H1 (cell line): ENCODE measurements at regions not wholly inside any gene's neighbourhood (a gene's known extent, or its start where the extent isn't known, plus 50 kb on each side); places are given as distances from the start of the nearest gene placed in this dataset.

ENCODE experiments used
- CTCF ChIA-PET: fragments of 300-600 bp; sonication (Branson Sonifier 250); formaldehyde crosslinking; loops from one replicate; lab custom pipeline; 2021; ENCODE audit not compliant: partially characterized antibody; lab: Charles Lee
- POLR2A ChIA-PET: fragments of 300-600 bp; sonication (Branson Sonifier 250); formaldehyde crosslinking; loops from one replicate; lab custom pipeline; 2021; ENCODE audit warnings: inconsistent platforms; ENCODE audit not compliant: partially characterized antibody; lab: Charles Lee
- DNase-seq, 2 experiments: peaks; one replicate each; pipeline versions ENCODE4 v3.0.0 to v3.0.0-alpha.2; 2010 to 2022; ENCODE audit warnings: low spot score in 2 of 2, low read depth in 1 of 2, mixed read lengths in 1 of 2
- FAIRE-seq: peaks from 2 replicates; lab custom pipeline; 2011; peaks lifted over from hg19 to GRCh38; lab: Jason Lieb, UNC
- H2AFZ ChIP-seq: 2 replicates; pipeline ENCODE4 v1.8.1; 2012; ENCODE audit warnings: low read length, inconsistent platforms
- H2AK5ac ChIP-seq: 2 replicates; pipeline ENCODE4 v1.6.1; 2013; ENCODE audit warnings: low read depth, low read length
- H2BK120ac ChIP-seq: replicated peaks from 2 replicates; pipeline ENCODE3; 2013; ENCODE audit warnings: low read depth, low read length, inconsistent platforms
- H2BK12ac ChIP-seq: 2 replicates; pipeline ENCODE4 v1.6.1; 2013; ENCODE audit warnings: low read depth, low read length
- H2BK15ac ChIP-seq: 2 replicates; pipeline ENCODE4 v1.6.1; 2013; ENCODE audit warnings: low read length
- H2BK20ac ChIP-seq: 2 replicates; pipeline ENCODE4 v1.6.1; 2013; ENCODE audit warnings: low read length
- H2BK5ac ChIP-seq: 2 replicates; pipeline ENCODE4 v1.6.1; 2013; ENCODE audit warnings: low read depth, low read length
- H3K14ac ChIP-seq: 2 replicates; pipeline ENCODE4 v1.6.1; 2013; ENCODE audit warnings: inconsistent platforms; ENCODE audit not compliant: insufficient read length
- H3K18ac ChIP-seq: 2 replicates; pipeline ENCODE4 v1.6.1; 2013; ENCODE audit warnings: low read length; ENCODE audit errors: extremely low read depth
- H3K23ac ChIP-seq: 2 replicates; pipeline ENCODE4 v1.6.1; 2013; ENCODE audit warnings: inconsistent platforms; ENCODE audit not compliant: insufficient read length
- H3K23me2 ChIP-seq: 2 replicates; pipeline ENCODE4 v1.6.1; 2013; ENCODE audit warnings: low read depth, low read length
- H3K27ac ChIP-seq: 2 replicates; pipeline ENCODE4 v1.6.1; 2011; ENCODE audit warnings: low read depth, low read length, inconsistent platforms
- H3K27me3 ChIP-seq, 4 experiments: replicated peaks in 1 of 4; 1 replicate in 1 of 4; 2 replicates in 3 of 4; pipeline versions ENCODE4 v1.6.1 to v1.8.1; 2011 to 2013; ENCODE audit warnings: low read length in 3 of 4, mild to moderate bottlenecking in 3 of 4, inconsistent platforms in 2 of 4, mixed read lengths in 2 of 4, moderate library complexity in 1 of 4; ENCODE audit not compliant: control insufficient read depth in 3 of 4, insufficient read depth in 3 of 4; ENCODE audit errors: extremely low read depth in 1 of 4
- H3K36me3 ChIP-seq, 4 experiments: 2 replicates each; pipeline versions ENCODE4 v1.6.1 to v1.8.1; 2011 to 2013; ENCODE audit warnings: mild to moderate bottlenecking in 4 of 4, low read length in 3 of 4, moderate library complexity in 2 of 4, control low read depth in 1 of 4, inconsistent platforms in 1 of 4; ENCODE audit not compliant: insufficient read depth in 4 of 4, control insufficient read depth in 2 of 4
- H3K4ac ChIP-seq: replicated peaks from 2 replicates; pipeline ENCODE3; 2013; ENCODE audit warnings: low read length, low read depth, mixed read lengths, inconsistent platforms; ENCODE audit not compliant: insufficient read length
- H3K4me1 ChIP-seq, 4 experiments: replicated peaks in 1 of 4; 1 replicate in 1 of 4; 2 replicates in 3 of 4; pipeline versions ENCODE4 v1.6.1 to v1.8.1; 2011 to 2013; ENCODE audit warnings: low read length in 3 of 4, inconsistent platforms in 2 of 4, mixed read lengths in 1 of 4; ENCODE audit not compliant: insufficient read depth in 4 of 4, control insufficient read depth in 3 of 4
- H3K4me2 ChIP-seq, 2 experiments: 2 replicates each; pipeline versions ENCODE4 v1.6.1 to v1.8.1; 2011 to 2013; ENCODE audit warnings: low read depth in 2 of 2, low read length in 2 of 2, control low read depth in 1 of 2, inconsistent platforms in 1 of 2, mild to moderate bottlenecking in 1 of 2; ENCODE audit not compliant: insufficient read depth in 1 of 2
- H3K4me3 ChIP-seq, 4 experiments: fragments of 200-600, 300-600 bp in 1 of 4; sonication (generic), shearing (Covaris generic), sonication (Bioruptor Twin) in 1 of 4; 2 replicates each; pipeline versions ENCODE4 v1.5.1 to v1.8.1; 2011 to 2016; ENCODE audit warnings: low read length in 4 of 4, low read depth in 3 of 4, control low read depth in 2 of 4, inconsistent platforms in 2 of 4, mild to moderate bottlenecking in 2 of 4, mixed read lengths in 1 of 4, moderate library complexity in 1 of 4; ENCODE audit not compliant: insufficient read depth in 2 of 4; ENCODE audit errors: extremely low read depth in 1 of 4
- H3K56ac ChIP-seq: replicated peaks from 2 replicates; pipeline ENCODE3; 2013; ENCODE audit warnings: low read depth, mild to moderate bottlenecking, mixed read lengths, low read length, inconsistent platforms; ENCODE audit not compliant: insufficient read length
- H3K79me1 ChIP-seq: 2 replicates; pipeline ENCODE4 v1.6.1; 2013; ENCODE audit warnings: low read depth, low read length, control low read depth
- H3K79me2 ChIP-seq, 2 experiments: 2 replicates each; pipeline versions ENCODE4 v1.6.1 to v1.8.1; 2012 to 2013; ENCODE audit warnings: low read length in 2 of 2, mild to moderate bottlenecking in 2 of 2, inconsistent platforms in 1 of 2; ENCODE audit not compliant: insufficient read depth in 2 of 2, control insufficient read depth in 1 of 2
- H3K9ac ChIP-seq, 4 experiments: replicated peaks in 1 of 4; 1 replicate in 1 of 4; 2 replicates in 3 of 4; pipeline versions ENCODE4 v1.6.1 to v1.8.1; 2011 to 2013; ENCODE audit warnings: low read depth in 3 of 4, low read length in 3 of 4, control low read depth in 2 of 4, mild to moderate bottlenecking in 2 of 4, moderate library complexity in 2 of 4, inconsistent platforms in 1 of 4; ENCODE audit errors: extremely low read depth in 1 of 4
- H3K9me3 ChIP-seq, 2 experiments: 2 replicates each; pipeline versions ENCODE4 v1.6.1 to v1.8.1; 2012 to 2013; ENCODE audit warnings: mild to moderate bottlenecking in 2 of 2, moderate library complexity in 2 of 2, control low read depth in 1 of 2, inconsistent platforms in 1 of 2, low read depth in 1 of 2, low read length in 1 of 2, mixed read lengths in 1 of 2; ENCODE audit not compliant: insufficient read depth in 2 of 2
- H4K20me1 ChIP-seq, 2 experiments: replicated peaks in 1 of 2; 2 replicates each; pipeline versions ENCODE3 to v1.8.1; 2011 to 2013; ENCODE audit warnings: inconsistent platforms in 2 of 2, low read length in 2 of 2, mild to moderate bottlenecking in 1 of 2; ENCODE audit not compliant: insufficient read depth in 2 of 2, control insufficient read depth in 1 of 2
- H4K5ac ChIP-seq: 2 replicates; pipeline ENCODE4 v1.6.1; 2013; ENCODE audit warnings: low read length, low read depth, mixed read lengths, inconsistent platforms; ENCODE audit not compliant: insufficient read length
- H4K8ac ChIP-seq: 2 replicates; pipeline ENCODE4 v1.8.0; 2013; ENCODE audit warnings: mild to moderate bottlenecking, moderate library complexity, low read length, inconsistent platforms; ENCODE audit not compliant: insufficient read depth; ENCODE audit errors: extremely low read depth
- H4K91ac ChIP-seq: replicated peaks from 2 replicates; pipeline ENCODE3; 2013; ENCODE audit warnings: low read length, mixed read lengths, inconsistent platforms; ENCODE audit not compliant: insufficient read length
- BRCA1 ChIP-seq: IDR thresholded peaks from 2 replicates; pipeline ENCODE4 v1.6.1; 2012; ENCODE audit warnings: low read depth, low read length, improper control_type of control experiment
- CEBPB ChIP-seq: IDR thresholded peaks from 2 replicates; pipeline ENCODE4 v1.6.1; 2012; ENCODE audit warnings: low read depth, low read length
- CHD1 ChIP-seq: IDR thresholded peaks from 2 replicates; pipeline ENCODE4 v1.6.1; 2012; ENCODE audit warnings: low read depth, low read length, improper control_type of control experiment
- CREB1 ChIP-seq: IDR thresholded peaks from 2 replicates; pipeline ENCODE4 v1.6.1; 2012; ENCODE audit warnings: inconsistent platforms
- CTBP2 ChIP-seq: IDR thresholded peaks from 2 replicates; pipeline ENCODE4 v1.7.0; 2011; ENCODE audit warnings: borderline replicate concordance, mild to moderate bottlenecking, moderate library complexity, mixed read lengths, low read length; ENCODE audit not compliant: insufficient read depth, insufficient read length
- FOSL1 ChIP-seq: IDR thresholded peaks from 2 replicates; pipeline ENCODE4 v1.6.1; 2011; ENCODE audit warnings: mild to moderate bottlenecking, low read depth, low read length, moderate library complexity; ENCODE audit not compliant: insufficient read depth
- GTF2F1 ChIP-seq: IDR thresholded peaks from 2 replicates; pipeline ENCODE4 v1.6.1; 2012; ENCODE audit warnings: low read depth, low read length, improper control_type of control experiment, borderline replicate concordance
- JUN ChIP-seq: IDR thresholded peaks from 2 replicates; pipeline ENCODE4 v1.6.1; 2011; ENCODE audit warnings: low read depth, mild to moderate bottlenecking, improper control_type of control experiment, low read length
- MAFK ChIP-seq: IDR thresholded peaks from 2 replicates; pipeline ENCODE4 v1.6.1; 2012; ENCODE audit warnings: low read depth, mild to moderate bottlenecking, improper control_type of control experiment, low read length
- RBBP5 ChIP-seq: IDR thresholded peaks from 2 replicates; pipeline ENCODE4 v1.7.1; 2012; ENCODE audit warnings: low read depth, mild to moderate bottlenecking, inconsistent platforms, low read length, moderate library complexity, borderline replicate concordance
- ZNF274 ChIP-seq: IDR thresholded peaks from 2 replicates; pipeline ENCODE4 v1.7.0; 2012; ENCODE audit warnings: low read length, borderline replicate concordance; ENCODE audit errors: extremely low read depth
- TF ChIP-seq, protein P1 (sequence below): IDR thresholded peaks from 2 replicates; pipeline ENCODE4 v1.6.1; 2011; ENCODE audit warnings: low read depth, mild to moderate bottlenecking, low read length; ENCODE audit not compliant: insufficient read depth

DNA sequence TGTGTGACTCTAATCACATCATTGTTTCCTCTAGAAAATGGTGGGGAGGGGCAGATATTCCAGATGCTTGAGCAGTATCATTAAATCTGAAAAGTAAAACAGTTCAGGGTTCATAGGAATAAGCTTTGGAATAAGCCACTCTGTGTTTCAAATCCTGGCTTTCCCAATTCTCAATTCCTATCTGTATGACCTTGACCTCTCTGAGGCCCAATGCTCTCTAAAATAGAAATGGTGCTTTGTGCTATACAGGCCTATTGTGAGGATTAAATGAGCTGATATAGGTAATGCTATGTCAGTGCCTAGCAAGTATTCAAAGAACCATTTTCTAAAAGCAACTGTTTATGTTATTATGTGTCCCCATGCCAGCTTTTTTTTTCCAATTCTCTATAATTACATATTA lies 209.0 kb upstream of the PRSS16 start:
- Histone ChIP-seq H4K20me1 (no peaks in the 10 kb centered on the region), H3K27me3 (no peaks in the 10 kb centered on the region; a peak in 1 of 7 replicates), H3K14ac (no peak overlapping the region), H4K8ac (no peak overlapping the region), H2BK15ac (no peak overlapping the region), H4K91ac (no peak overlapping the region), H2BK120ac (no peak overlapping the region), H3K4me2 (no peak overlapping the region), H4K5ac (no peak overlapping the region), H3K79me2 (no peaks in the 10 kb centered on the region), H2BK12ac (no peak overlapping the region), H3K56ac (no peak overlapping the region), H2BK20ac (no peak overlapping the region), H3K4me1 (no peaks in the 10 kb centered on the region), H3K27ac (no peak overlapping the region), H3K9me3 (no peaks in the 10 kb centered on the region), H3K9ac (no peak overlapping the region), H3K4ac (no peak overlapping the region), H3K4me3 (no peak overlapping the region), H3K18ac (no peak overlapping the region), H3K23ac (no peak overlapping the region), H3K79me1 (no peaks in the 10 kb centered on the region), H3K36me3 (no peaks in the 10 kb centered on the region), H2AK5ac (no peak overlapping the region), H2BK5ac (no peak overlapping the region), H3K23me2 (no peaks in the 10 kb centered on the region), H2AFZ (no peak overlapping the region)
- DNase-seq (no peak), FAIRE-seq (no peak)
- ChIA-PET CTCF (interaction anchor here (0.6 to 2.1 kb wide), 4 partner anchors 15 to 40 kb away, joined by 3 to 9 read pairs (median 4); no protein-coding TSS in a partner anchor), POLR2A (no interaction called here)
- TF ChIP-seq RBBP5 (no peak), CREB1 (no peak), CEBPB (no peak), CTBP2 (no peak), GTF2F1 (no peak), JUN (no peak), ZNF274 (no peak), BRCA1 (no peak), CHD1 (no peak), FOSL1 (no peak), MAFK (no peak)
- TF ChIP-seq, protein P1, sequence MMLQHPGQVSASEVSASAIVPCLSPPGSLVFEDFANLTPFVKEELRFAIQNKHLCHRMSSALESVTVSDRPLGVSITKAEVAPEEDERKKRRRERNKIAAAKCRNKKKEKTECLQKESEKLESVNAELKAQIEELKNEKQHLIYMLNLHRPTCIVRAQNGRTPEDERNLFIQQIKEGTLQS, result no peak
